ENCODE measurements at regions not wholly inside any gene's neighbourhood (a gene's known extent, or its start where the extent isn't known, plus 50 kb on each side); places are given as distances from the start of the nearest gene placed in this dataset.
"Not testable (repeated sequence)": the region's sequence is repeated elsewhere in the genome, so short reads cannot be mapped to it uniquely, and the experiment has no call there.

DNA sequence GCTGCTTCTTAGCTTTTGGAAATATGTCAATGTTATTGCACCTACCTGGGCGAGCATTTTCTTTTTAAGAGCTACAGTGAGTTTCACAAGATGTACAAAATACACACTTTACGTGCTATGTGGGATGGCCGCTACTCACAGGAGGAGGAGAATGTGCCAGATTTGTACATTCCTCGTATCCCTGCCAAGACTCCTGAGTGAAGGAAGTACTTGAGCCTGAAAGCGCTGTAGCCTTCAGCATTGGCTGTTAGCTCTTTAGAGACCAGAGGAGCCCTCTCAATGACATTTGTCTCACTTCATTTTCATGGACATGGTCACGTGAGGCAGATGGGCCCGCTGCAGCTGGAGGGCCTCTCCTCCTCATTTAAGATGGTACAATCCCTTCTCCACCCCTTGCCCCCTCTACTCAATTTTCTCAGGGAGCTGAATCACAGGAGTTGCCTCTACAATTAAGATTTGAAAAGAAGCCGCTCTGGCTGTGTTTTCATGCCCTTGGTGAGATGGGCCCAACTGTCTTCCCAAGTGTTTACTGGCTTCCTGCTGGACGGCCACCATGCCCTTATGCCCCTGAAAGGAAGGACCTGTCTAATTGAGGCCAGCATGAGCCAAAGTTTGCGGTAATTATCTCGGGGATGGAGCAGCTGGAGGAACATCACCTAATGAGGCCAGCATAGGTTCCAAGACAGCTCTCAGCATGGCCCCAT lies 442.6 kb downstream of the PRDM2 start:
- DNase-seq = no peak

DNA sequence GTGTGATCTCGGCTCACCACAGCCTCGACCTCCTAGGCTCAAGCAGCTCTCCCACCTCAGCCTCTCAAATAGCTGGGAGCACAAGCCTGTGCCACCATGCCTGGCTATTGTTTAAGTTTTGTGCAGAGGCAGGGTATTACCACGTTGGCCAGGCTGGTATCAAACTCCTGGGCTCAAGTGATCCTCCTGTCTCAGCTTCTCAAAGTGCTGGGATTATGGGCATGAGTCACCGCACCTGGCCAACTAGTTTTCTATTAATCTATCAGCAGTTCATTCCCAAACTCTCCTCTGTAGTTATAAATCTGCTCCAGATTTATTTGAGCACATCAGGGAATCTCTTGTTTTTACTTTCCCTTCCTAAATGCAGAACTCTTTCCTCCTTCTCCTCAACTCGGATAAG lies 443.8 kb downstream of the PRDM2 start:
- no peak for DNase-seq

DNA sequence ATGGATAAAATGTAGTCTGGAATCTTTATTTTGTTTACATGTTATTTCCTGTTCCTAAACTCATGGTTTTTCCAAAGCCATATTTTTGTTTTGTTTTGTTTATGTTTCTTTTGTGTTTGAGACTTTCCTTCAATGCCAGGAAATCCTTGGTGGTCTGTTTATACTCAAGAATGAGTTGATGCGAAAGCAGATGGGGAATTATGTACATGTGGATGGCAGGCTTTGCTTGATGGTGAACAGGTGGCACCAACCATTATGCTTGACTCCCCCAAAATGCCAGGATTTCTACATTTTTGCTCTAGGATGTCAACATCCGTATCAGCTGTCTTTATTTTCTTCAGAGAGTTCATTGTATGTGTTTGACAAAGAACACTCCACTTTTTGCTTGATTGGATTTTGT lies 448.5 kb downstream of the PRDM2 start:
- DNase-seq = no peak

DNA sequence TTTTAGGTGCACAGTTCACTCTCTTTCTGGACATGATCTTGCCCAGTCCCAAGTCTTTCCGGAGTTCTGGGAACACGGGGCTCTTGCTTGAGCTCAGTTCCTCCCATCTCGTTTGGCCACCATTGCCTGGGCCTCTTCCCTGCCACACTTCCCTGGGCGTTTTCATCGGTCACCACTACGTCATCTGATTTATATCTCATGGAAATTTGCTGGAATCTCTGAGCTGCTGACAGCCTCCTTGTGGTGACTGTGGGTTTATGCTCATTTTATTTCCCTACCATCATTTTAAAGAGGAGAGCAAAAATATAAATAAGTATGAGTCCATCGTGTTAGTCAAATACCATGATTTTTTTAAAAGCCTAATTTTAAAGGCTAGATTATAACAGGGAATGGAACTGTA lies 449.1 kb upstream of the KAZN start:
- DNase-seq = no peak

DNA sequence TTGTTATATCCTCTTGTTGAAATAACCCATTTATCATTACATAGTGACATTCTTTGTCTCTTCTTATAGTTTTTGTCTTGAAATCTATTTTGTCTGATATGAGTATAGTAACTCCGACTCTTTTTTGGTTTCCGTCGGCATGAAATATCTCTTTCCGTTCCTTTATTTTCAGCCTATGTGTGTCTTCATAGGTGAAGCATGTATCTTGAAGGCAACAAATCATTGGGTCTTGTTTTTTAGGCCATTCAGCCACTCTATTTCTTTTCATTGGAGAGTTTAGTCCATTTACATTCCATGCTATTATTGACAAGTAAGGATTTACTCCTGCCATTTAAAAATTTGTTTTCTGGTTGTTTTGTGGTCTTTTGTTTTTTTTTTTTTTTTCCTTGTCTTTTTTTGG lies 441.9 kb upstream of the KAZN start:
- no peak for DNase-seq

DNA sequence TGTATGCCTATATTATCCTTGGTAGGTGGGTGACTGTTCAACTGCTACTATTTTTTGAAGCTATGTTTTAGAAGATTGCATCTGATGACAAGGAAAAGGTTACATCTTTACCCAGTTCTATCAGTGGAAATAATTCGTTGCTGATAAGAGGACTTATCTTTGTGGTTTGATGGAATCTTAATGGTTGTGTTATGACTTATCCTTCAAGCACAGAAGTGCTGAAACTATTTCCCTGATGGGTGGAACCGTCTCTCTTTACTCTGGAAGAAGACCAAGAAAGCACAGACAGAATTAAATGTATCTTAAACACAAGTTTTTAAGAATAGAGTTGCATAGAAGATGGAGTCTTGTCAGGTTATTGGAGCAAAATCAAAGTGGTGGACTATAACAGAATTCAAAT lies 437.7 kb upstream of the KAZN start:
- DNase-seq = no peak

DNA sequence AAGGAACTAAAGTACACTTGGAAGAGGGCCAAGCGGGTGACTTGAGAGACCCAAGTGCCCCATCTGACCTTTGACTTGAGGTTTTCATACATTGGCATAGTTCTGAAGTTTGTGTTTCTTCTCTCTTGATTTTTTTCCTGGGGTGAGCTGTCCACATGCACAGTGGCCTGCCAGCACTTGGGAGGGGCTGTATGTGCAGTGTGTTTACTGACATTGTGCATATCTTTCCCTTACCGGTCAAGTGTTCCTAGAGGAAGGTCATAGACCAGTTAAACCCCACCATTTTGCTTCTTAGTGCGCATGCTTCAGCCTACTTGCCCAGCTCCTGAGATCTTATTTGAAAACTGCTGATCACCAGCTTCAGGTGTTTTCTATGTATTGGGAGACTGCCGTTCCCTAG lies 435.2 kb upstream of the KAZN start:
- no peak for DNase-seq

DNA sequence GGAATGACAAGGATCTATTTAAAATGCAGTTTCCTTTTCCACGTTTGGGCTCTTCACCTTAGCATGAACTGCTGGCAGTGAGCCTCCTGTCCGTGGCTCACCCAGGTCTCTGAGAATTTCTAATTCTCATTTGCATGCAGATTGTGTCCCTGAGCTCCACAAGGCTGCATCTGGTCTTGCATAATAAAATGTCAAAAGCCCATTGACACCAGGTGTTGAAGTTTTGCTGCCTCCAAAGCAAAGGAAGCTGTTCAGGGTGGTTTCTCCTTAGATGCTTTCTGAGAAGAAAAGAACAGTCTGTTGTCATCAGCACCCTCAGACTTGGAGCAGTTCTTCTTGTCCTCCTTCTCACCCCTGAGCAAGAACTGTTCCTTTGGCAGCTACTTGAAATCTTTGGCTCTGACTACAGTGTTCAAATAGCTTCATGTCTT lies 433.1 kb upstream of the KAZN start:
- DNase-seq = no peak

DNA sequence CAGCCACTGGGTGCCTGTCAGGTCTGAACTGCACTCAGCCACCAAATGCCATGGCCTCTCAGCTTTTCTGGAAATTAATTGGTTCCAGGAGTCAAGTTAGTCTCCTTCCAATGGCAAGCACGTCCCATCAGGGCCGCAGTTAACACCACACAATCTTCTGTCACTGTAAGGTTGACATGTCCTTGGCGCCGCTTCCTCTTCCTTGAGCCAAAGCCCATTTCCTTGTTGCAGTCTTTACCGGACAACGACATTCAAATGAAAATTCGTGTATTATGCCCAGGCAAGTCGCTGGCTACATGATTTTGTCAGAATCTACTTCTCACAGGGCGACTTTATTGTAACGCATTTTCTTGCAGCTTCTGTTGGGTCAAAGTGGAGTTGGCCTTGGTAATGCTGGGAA lies 430.6 kb upstream of the KAZN start:
- no peak for DNase-seq

DNA sequence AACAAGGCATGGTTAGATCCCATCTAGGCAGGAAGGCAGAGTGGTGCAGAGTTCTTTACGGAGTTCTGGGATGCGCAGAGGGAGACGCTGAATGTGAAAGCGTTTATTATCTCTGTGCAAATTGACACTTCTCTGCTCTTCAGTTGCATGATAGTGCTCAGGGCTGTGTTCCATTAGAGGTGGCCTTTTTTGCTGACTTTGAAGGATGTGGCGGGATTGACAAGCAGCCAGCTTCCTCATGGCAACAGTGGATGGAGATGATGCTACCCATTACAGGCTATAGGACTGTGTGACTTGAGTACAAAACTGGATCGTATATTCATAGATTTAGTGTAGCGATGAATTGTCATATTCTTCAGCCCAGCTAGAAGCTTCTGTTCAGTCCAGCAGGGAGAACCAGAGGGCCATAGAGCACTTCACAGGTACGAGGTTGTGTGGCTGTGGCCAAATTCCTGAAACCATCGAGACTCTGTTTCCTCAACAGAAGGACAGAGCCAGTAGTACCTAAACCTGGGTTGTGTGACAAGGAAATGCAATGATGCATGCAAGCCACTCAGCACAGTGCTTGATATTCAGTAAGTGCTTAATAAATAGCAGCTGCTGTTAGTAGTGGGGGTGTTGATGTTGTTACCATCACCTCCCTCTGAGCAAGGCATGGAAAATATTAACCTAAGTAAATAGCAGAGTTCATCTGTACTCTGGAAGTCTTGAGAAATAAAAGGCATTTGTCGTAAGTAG lies 430.0 kb upstream of the KAZN start:
- no peak for DNase-seq

DNA sequence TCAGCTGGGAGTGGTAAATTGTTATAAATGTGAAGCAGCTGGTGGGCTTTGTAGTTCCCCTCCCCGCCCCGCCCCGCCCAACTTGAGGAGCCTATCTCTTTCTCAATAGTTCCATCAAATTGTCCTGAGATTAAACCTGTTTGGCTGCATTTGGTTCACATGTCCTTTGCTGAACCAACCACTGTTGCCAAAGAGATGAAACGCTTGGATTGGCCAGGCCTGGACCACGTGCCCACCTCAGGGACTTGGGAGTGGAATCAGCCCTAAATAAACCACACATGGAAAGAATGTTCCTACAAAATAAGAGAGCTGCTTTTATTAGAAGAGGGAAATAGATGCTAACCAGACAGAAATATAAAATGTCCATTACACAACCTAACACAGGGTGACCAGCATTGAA lies 424.9 kb upstream of the KAZN start:
- DNase-seq = no peak

DNA sequence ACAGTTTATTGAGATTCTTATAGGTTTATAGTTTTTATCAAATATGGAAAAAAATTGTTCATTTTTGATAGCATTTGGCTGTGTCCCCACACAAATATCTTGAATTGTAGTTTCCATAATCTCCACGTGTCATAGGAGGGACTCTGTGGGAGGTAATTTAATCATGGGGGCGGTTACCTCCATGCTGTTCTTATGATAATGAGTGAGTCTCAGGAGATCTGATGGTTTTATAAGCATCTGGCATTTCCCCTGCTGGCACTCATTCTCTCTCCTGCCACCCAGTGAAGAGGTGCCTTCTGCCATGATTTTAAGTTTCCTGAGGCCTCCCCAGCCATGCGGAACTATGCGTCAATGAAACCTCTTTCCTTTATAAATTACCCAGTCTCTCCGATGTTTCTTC lies 420.6 kb upstream of the KAZN start:
- not testable (repeated sequence) for DNase-seq

DNA sequence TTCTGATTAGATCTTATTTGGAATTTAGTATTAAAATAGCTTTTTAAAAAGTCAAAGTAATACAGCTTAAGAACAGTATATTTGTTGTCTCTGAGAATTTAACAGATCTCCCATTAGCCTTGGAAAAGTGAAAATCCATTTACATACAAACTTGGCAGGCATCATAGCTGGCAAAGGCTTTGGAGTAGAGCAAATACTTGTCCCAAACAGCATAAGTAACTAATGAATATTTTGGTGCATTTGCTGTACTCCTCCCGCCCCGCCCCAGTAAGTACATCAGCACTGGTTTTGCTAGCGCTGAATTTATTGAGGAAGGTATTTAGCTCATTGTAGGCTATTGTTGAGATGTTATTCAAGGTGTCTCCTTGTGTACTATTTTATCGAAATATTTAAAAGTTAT lies 417.7 kb upstream of the KAZN start:
- no peak for DNase-seq

DNA sequence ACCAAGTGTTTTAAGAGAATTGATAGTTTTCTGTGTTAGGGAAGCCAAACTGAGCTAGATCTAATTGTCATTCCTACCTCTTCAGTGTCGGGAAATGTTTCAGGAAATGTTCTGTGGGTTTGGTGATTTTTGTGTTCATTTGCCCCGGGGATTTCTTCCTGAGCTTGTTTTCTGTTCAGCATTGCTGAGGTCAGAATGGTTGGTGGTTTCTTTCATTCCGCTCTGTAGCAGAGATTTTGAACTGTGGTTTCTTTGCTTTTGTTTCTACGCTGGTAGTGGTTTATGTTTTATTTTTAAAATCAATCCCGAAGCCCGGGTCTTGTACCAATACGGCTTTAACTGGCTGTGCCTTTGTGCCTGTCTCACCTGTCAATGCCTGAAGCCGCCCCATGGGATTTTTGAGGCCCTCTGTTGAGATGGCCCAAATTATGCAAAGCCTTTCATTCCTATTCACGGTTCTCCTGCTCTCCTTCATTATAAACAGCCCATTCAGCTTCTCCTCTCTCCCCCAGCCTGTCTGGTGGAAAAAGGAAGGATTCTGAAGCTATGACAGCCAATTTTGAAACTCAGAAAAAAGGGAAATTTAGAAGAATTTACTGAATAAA lies 417.2 kb upstream of the KAZN start:
- DNase-seq = no peak

DNA sequence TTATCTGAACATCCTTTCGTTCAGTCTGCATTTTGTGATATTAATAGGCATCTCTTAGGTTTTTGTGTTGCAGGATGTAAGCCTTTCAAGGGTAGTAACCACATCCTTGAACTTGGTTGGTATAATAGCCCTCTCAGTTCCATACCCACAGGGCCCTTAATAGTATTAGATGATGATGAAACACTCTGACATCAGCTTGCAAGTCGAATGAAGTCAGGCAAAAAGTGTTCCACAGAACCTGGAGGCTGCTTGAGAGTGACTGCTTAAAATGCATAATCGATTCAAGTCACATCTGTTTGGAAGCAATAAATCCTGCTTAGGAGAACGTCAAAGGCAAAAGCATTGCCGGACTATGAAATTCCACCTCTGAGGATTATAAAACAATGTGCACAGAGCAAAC lies 415.6 kb upstream of the KAZN start:
- no peak for DNase-seq

DNA sequence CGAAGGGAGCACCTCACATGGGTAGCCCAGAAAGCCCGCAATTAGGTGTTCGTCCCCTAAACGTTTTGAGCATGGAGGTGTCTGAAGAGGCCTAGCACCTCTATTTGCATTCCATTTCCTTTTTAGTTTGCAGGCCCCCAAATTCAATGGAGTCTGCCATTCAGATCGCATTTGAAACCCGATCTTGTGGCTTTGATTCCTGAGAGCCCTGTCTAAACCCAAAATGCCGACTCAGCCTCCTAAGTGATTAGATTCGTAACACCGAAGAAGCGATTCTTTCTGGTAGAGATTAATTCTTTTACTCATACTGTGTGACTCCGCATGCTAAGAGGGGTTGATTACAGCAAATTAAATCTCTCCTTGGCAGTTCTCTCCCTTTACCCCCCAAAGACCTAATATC lies 415.2 kb upstream of the KAZN start:
- no peak for DNase-seq

DNA sequence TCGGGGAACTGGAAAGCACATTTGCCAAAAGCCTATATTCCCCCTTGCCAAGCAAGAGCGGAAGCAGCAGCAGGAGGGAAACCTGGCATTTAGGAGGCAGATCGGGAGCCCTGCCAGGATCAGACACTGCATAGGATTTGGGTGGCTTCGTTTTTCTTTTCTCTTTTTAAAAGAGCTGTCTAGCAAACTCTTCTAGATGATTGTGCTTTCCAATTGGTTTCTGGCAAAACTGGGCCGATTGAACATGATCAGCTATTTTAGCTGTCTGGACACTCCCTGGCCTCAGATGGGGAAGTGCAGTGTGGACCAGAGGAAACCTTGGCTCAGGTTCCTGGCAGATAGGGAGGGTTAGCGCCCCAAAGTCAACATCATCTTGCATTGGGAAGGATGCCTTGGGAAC lies 414.0 kb upstream of the KAZN start:
- DNase-seq = no peak

DNA sequence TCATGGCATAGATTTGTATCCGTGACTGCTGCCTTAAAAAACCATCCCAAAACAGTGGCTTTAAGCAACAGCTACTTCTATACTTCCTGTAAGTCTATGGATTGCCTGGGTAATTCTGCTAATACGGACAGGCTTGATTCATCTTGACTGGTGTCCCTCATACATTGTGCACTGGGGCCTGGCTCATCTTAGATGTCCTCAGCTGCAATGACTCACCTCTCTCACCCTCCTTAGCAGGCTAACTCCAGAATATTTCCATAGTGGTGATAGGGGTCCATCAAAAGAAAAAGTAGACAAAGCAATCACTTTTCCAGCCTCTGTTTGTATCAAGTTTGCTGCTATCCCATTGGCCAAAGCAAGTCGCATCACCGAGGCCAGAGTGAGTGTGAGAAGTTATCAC lies 409.1 kb upstream of the KAZN start:
- no peak for DNase-seq

DNA sequence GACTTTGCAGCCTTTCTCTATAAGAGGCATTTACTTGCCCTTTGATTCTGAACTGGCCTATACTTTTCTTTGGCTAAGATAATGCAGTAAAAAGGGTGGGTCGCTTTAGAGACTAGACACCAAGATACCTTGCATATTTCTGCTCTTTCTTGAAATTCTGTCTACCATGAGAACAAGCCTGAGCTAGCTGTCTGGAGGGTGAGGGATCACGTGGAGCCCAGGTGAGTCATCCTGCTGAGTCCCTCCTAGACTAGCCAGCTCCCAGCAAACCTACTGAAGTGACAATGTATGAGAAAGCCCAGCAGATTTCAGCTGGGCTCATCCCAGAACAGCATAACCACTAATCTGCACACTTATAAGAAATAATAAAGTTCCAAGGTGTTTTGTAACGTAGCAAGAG lies 408.0 kb upstream of the KAZN start:
- no peak for DNase-seq

DNA sequence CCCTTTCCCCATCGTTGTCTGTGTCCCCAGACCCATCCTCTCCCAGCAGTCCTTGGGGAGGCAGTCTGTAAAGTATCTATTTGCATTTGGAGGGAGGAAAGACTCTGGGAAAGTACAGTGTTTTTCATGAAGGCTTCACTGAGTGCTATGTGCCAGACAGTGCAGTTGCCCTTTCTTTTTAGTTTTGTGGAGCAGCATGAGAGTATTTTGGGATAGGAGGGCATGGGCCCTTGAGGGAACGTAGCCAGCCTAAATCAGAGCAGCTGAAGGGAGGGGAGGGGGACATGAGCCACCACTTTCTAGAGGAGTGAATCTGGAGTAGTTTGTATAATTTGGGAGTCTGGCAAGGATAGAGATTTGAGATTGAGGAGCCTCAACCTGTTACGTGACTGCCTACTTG lies 404.0 kb upstream of the KAZN start:
- no peak for DNase-seq

DNA sequence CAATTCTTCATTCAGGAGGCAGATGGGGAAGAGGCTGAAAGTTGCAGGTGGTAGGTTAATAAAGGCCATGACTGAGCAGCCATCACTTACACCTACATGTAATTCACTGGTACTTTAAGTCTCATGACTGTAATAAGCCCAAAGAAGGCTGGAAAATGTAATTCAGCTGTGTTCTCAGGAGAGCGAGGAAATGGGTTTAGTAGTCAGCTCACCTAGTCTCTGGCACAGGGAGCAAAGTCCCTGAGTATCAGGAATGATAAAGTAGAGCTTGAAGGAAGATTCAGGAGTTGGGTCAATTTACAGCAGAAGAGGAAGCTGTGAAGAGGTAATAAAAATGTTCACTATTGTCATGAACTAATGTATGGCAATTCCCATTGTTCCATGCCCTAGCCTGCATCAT lies 393.4 kb upstream of the KAZN start:
- no peak for DNase-seq

DNA sequence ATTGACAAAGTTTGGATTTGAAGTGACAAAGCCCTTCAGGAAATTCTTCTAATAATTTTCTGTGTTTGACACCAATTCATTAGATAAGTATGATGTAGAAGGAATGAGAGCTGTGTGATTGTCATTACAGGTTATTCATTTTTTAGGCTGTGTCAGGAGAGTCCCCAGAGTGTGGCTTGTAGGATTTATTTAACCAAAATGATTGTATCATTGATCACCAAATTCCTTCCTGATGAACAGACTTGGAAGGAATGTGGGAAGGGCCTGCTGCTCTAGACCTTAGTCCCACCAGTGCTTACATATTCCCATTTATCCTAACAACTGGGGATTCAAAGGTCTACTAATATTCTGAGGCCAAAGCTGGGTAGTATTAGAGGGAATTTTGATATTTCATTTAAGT lies 383.3 kb upstream of the KAZN start:
- DNase-seq = no peak

DNA sequence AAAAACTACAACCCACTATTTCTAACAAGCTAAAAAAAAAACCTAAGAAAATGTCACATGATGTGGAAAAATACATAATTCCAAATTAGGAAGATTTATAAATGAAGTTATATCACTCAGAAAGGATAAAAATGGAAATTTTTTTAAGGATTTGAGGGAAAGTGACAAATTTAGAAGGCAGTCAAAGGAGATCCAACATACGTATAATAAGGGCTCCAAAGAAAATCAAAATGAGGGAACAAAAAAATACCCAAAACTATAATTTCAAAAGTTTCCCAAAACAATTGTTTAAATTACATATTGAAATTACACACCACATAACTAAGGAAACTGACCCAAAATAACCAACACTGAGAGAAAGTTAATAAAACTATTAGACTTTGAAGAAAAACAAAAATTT lies 381.1 kb upstream of the KAZN start:
- no peak for DNase-seq

DNA sequence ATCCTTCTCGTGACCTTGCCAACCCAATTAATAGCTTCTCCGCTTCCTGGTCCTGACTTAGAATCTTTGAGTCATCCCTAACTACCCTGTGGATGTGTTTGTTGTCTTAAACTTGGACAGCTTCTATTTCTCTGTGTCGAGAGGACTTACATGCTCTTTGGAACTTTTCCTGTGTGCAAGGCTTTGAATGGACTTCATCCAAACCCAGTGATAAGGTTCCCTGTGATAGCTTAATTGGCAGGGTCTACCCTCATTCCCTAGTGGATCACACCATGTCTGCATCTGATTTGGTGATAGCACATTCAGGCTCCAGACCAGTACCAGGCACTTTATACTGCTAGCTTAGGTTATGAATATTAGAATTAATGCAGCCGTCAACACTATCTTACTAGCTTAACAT lies 378.2 kb upstream of the KAZN start:
- DNase-seq = no peak

DNA sequence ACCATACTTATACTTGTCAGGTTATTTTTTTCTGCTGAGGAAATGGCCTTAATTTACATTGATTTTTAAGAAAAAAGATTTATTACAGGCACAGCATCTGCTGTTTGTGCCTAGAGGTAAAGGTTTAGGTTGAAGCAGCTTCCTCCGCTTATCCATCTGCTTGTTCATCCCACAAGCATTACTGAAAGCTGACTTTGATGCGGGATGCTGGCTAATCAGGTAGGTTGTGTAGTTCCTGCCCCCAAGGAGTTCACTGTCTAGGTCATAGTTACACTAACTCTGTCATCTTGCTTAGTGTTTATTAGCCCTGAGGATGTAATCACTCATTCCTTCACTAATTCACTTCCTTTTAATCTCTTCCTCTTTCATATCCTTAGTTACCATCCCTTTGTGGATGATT lies 377.7 kb upstream of the KAZN start:
- no peak for DNase-seq
